GM21423 (cell line): ENCODE measurements at regions not wholly inside any gene's neighbourhood (a gene's known extent, or its start where the extent isn't known, plus 50 kb on each side); places are given as distances from the start of the nearest gene placed in this dataset.
"Not testable (repeated sequence)": the region's sequence is repeated elsewhere in the genome, so short reads cannot be mapped to it uniquely, and the experiment has no call there.

Experiments
- ATAC-seq: cut with Tn5 transposase; IDR thresholded peaks from one replicate; pipeline ENCODE4 v1.9.1; 2021; ENCODE audit warnings: mild to moderate bottlenecking, moderate library complexity; ENCODE audit not compliant: unreplicated experiment

GRCh38 chr18:56445422-56445821 lies 193.0 kb downstream of the TXNL1 start:
- no peak for ATAC-seq

- no peak for ATAC-seq
Observed at GRCh38 chr18:56444201-56444600, 194.2 kb downstream of the TXNL1 start.

- ATAC-seq: no peak
Observed at GRCh38 chr18:56443166-56443907, 195.1 kb downstream of the TXNL1 start.

GRCh38 chr18:56438480-56438879 lies 199.9 kb downstream of the TXNL1 start:
- ATAC-seq: not testable (repeated sequence)

- no peak for ATAC-seq
Observed at GRCh38 chr18:56436651-56437050, 201.7 kb downstream of the TXNL1 start.

GRCh38 chr18:56433919-56434318 lies 204.5 kb downstream of the TXNL1 start:
- ATAC-seq: no peak

GRCh38 chr18:56431551-56431950 lies 206.8 kb downstream of the TXNL1 start:
- ATAC-seq: no peak

- ATAC-seq: no peak
Observed at GRCh38 chr18:56423626-56424025, 214.8 kb downstream of the TXNL1 start.

- no peak for ATAC-seq
Observed at GRCh38 chr18:56421647-56422046, 216.7 kb downstream of the TXNL1 start.

- ATAC-seq: not testable (repeated sequence)
Observed at GRCh38 chr18:56420868-56421267, 217.5 kb downstream of the TXNL1 start.

- no peak for ATAC-seq
Observed at GRCh38 chr18:56414357-56414756, 224.0 kb downstream of the TXNL1 start.

GRCh38 chr18:56413862-56414261 lies 224.5 kb downstream of the TXNL1 start:
- no peak for ATAC-seq

- no peak for ATAC-seq
Observed at GRCh38 chr18:56412951-56413350, 225.4 kb downstream of the TXNL1 start.

GRCh38 chr18:56409736-56410135 lies 228.7 kb downstream of the TXNL1 start:
- ATAC-seq: no peak

- no peak for ATAC-seq
Observed at GRCh38 chr18:56407646-56408180, 230.7 kb downstream of the TXNL1 start.

GRCh38 chr18:56402872-56403516 lies 235.4 kb downstream of the TXNL1 start:
- ATAC-seq: no peak

- no peak for ATAC-seq
Observed at GRCh38 chr18:56393870-56394269, 244.5 kb downstream of the TXNL1 start.

GRCh38 chr18:56391931-56392590 lies 246.3 kb downstream of the TXNL1 start:
- ATAC-seq: no peak

- no peak for ATAC-seq
Observed at GRCh38 chr18:56390626-56391025, 247.8 kb downstream of the TXNL1 start.

- no peak for ATAC-seq
Observed at GRCh38 chr18:56389190-56389589, 249.2 kb downstream of the TXNL1 start.

GRCh38 chr18:56388571-56388970 lies 249.8 kb downstream of the TXNL1 start:
- no peak for ATAC-seq

GRCh38 chr18:56386856-56387255 lies 251.5 kb downstream of the TXNL1 start:
- no peak for ATAC-seq
